GM18861 (cell line): ENCODE measurements at regions not wholly inside any gene's neighbourhood (a gene's known extent, or its start where the extent isn't known, plus 50 kb on each side); places are given as distances from the start of the nearest gene placed in this dataset.
"Not testable (repeated sequence)": the region's sequence is repeated elsewhere in the genome, so short reads cannot be mapped to it uniquely, and the experiment has no call there.

ENCODE experiments used
- ATAC-seq: cut with Tn5 transposase; IDR thresholded peaks from one replicate; pipeline ENCODE4 v1.9.1; 2021; ENCODE audit not compliant: unreplicated experiment

DNA sequence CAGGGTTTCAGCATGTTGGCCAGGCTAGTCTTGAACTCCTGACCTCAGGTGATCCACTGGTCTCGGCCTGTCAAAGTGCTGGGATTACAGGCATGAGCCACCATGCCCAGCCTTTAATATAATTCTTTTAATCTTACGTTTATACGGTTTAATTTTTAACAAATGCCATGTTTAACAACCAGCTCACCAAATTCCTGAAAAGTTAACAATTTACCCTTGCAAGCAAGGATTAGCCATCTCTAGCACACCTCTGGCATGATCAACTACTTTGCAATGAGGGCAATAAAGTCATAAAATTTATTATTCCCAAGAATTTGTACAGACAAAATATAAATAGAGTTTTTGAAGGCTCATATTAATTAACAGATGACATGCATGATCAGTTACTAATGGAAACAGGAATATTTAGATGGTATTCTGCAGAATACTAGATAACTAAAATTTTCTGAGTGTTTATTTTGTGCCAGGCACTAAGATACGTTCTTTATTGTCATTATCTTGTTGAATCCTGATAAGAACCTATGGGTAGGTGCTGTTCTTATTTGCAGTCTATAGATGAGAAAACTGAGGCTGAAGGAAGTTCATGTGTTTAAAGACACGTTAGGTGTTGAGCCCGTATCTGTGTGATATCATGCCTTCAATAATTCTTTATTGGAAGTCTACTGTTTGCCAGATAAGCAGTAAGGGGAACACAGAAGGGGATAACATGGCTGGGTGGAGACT, 190.1 kb downstream of the CDCA7 start:
- ATAC-seq: no peak

- ATAC-seq: no peak
Observed at GRCh38 chr2:173545364-173545763, 190.7 kb downstream of the CDCA7 start.

DNA sequence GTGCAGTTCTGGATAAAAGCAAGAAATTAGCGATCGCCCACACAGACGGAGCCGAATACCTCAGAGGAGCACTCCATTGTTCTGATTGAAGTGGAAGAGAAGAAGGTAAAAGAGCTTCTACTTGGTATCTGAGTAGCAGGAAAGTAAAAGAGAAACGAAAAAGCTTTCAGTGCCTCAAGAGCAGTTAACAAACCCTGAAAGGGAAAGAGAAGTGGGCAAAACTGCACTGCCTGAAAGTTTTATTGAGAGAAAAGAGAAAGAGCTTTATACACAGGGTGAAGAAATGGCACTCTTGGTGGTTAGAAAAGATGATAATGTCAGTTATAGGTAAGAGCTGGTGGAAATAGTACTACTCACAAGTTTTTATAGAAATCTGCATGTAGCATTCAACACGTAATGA, 192.8 kb downstream of the CDCA7 start:
- no peak for ATAC-seq

- no peak for ATAC-seq
Observed at GRCh38 chr2:173550143-173550542, 195.5 kb downstream of the CDCA7 start.

GRCh38 chr2:173552531-173552930, 197.9 kb downstream of the CDCA7 start:
- no peak for ATAC-seq

GRCh38 chr2:173553593-173553992, 198.9 kb downstream of the CDCA7 start:
- no peak for ATAC-seq

DNA sequence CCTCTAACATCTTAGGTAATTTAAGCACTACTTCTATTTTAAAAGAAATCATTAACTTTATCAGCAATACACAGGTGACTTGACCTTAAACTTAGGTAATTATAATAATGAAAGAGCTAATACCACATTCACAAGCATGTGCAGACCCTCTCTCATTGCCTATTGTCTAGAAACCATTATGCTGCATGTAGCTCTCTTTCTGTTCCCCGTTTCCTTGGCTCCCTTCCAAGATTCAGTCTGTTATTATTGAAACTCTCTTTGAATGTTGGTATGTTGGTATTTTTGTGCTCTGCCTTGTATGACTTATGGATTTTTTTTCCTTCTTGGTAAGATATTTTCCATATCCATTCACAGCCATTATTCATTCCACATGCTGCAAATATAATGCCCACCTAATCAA, 201.2 kb downstream of the CDCA7 start:
- peak; percentile 51 for ATAC-seq

DNA sequence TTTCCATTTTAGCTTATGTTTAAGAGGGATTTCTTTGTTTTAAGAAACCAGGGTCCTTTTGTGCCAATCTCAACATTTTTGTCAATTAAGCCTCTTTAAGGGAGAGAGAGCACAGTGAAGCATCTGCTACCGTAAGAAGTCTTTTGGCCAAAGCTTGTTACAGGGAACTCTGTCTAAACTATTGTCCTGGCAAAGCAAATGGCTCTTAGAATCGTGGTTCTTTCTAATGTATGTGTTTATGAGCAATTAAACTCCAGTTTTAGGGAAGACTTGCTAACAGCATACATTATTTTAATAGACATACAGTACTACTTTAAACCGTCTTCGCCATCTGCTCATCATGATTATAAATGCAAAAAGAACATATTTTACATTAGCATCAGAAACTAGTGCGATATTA, 202.1 kb downstream of the CDCA7 start:
- ATAC-seq: no peak

- ATAC-seq: no peak
Observed at GRCh38 chr2:173557497-173557896, 202.8 kb downstream of the CDCA7 start.

GRCh38 chr2:173567493-173567892, 212.8 kb downstream of the CDCA7 start:
- no peak for ATAC-seq

GRCh38 chr2:173568054-173568453, 213.4 kb downstream of the CDCA7 start:
- no peak for ATAC-seq

GRCh38 chr2:173571021-173571821, 216.5 kb downstream of the CDCA7 start:
- no peak for ATAC-seq

DNA sequence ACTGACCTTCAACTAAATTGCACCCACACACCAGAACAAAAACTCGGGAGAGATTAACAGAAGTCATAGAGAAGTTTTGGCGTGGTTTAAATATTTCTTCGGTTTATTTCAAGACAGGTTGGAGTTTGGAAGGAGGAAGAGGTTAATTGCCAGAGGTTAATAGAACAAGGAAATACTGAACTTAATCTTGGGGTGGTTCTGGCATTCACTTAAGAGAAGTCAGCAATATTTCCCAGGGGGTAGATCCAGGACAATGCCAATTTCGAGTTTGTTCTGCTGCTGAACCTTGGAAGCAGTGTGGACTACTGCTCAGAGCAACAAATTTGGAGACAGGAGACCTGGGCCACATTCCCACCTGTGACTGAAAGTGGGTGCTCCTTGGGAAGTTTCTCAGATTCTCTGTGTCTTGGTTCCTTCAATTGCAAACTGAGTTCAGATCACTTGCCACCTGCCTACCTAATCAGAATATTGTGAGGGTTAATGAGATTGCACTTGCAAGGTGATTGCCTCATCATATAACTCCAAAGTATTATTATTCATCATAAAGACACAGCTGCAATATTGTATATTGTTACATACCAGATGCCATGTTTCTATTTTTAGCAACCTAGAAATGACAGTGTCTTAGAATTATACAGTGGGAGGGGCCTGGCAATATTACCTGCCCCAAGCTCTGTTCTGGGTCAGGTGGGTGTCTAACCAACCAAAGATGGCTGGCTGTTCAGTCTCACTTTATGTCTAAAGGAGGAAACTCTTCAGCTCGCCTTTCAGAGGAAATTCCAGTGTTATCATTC, 217.4 kb downstream of the CDCA7 start:
- ATAC-seq: no peak

DNA sequence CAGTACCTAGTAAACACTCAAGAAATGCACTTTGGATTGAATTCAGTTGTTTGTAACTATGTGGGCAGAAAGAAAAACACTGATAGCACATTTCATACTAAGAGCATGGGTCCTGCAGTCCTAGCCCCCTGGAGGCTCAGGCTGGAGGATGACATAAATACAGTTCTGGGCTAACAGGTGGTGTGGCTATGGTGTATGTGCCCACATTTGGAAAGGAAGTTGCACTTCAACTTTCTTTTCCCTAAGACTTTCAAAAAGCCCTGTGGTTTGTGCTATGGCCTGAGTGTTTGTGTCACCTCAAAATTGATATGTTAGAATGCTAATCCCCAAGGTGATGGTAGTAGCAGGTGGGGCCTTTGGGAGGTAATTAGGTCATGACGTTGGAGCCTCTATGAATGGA, 218.2 kb downstream of the CDCA7 start:
- ATAC-seq: no peak

DNA sequence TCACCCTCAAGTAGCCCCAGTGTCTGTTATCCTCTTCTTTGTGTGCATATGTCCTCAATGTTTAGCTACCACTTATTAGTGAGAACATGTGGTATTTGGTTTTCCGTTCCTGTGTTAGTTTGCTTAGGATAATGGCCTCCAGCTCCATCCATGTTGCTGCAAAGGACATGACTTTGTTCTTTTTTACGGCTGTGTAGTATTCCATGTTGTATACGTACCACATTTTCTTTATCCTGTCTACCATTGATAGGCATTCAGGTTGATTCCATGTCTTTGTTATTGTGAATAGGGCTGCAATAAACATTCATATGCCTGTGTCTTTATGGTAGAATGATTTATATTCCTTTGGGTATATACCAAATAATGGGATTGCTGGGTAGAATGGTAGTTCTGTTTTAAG, 219.1 kb downstream of the CDCA7 start:
- ATAC-seq: not testable (repeated sequence)

DNA sequence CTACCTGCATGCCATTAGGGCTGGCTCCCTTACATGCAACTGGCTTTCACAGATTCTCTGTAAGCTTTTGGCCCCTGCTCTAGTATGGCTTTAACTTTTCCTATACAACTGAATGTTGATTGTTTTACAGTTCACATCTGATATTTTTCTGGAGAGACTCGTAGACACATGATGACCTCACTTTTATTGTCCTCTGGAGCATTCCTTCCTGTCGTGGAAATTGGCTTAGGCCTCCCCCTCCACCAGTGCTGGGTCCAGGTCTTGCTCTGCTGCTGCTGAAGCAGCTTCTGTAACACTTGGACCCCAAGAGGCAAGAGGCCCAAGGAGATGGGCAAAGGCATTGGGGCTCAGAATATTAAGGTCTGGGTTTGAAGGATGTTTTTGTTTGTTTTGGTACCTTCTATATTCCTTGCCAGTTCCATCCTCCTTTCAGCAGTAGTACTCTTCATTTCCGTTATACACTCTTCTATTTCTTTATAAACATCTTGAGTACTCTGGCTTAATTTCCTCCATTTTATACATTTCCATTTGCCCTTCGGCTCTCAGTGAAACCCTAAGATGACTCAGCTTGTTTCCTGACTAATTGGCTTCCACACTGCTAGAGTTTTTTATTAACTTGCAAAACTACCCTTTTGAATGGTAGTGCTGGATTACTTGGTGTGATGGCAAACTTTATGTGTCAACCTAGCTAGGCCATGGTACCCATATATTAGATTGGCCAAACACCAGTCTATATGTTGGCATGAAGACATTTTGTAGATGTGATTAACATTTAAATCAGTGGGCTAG, 219.8 kb downstream of the CDCA7 start:
- peak; percentile 68 for ATAC-seq

DNA sequence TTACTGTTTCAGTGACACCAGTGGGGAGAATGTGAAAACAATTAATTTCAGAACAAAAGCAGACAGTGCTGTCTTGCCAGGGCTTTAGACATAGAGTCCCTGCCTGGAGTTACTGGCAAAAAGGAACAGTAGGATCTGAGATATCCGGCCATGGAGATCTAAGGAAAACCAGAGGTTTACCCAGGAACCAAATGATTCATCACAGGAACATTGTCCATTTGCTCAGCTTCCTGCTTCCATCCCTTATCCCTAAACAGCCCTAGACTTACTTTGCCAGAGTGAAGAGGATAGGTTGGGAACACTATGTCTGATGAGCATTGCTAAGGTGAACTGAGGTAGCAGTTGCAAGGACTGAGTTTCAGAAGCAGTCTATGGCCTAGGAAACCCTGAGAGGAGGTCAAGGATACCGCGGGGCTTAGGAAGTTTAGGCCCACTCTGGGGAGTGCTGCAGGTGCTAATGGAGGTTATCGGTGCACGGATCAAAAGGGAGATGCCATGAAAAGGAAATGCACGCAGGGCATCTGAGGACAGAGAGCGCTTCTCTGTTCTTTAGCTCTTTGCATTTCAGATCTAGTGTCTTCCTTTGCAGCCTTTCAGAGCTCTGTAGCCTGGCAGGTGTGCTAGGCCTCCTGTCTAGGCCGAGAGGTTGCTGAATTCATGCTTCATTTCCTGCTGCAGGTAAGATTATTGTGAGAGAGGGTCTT, 223.9 kb downstream of the CDCA7 start:
- no peak for ATAC-seq

DNA sequence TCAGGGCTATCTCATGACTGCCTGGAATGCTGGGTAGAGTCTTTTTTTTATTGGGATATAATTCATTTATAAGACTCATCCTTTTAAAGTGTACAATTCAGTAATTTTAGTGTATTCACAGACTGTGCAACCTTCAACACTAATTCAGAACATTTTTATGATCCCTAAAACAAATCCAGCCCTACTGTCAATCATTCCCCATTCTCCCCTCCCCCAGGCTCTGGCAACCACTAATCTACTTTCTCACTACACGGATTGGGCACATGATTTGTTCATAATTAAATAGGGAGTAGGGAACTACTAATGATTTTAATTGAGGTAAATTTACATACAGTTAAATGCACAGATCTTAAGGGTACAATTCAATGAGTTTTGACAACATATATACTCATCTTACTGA, 225.7 kb downstream of the CDCA7 start:
- no peak for ATAC-seq

- no peak for ATAC-seq
Observed at GRCh38 chr2:173580956-173581355, 226.3 kb downstream of the CDCA7 start.

DNA sequence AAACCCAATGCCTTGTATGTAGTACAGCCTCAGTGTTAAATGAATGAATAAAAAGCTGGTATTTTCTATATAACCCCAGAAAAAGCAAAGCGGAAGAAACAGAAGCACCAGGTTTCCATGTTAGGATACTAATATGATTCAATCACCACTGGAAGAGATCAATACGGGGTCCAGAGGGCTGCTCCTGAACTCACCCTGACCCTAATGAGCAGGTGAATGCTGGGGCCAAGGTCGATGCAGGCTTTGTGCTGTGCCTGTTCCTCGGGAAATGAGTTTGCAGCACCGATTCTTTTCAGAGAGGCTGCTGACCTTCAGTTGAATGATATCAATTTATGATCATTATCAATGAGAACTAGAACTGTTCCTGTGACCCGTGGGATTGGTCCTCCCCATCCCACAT, 228.5 kb downstream of the CDCA7 start:
- no peak for ATAC-seq
